GM19455 (cell line): ENCODE measurements at regions not wholly inside any gene's neighbourhood (a gene's known extent, or its start where the extent isn't known, plus 50 kb on each side); places are given as distances from the start of the nearest gene placed in this dataset.

ENCODE experiments used
- ATAC-seq: cut with Tn5 transposase; IDR thresholded peaks from one replicate; pipeline ENCODE4 v1.9.1; 2021; ENCODE audit not compliant: unreplicated experiment

GRCh38 chr14:48914921-48915320, 671.3 kb downstream of the RPS29 start:
- ATAC-seq, result no peak

DNA sequence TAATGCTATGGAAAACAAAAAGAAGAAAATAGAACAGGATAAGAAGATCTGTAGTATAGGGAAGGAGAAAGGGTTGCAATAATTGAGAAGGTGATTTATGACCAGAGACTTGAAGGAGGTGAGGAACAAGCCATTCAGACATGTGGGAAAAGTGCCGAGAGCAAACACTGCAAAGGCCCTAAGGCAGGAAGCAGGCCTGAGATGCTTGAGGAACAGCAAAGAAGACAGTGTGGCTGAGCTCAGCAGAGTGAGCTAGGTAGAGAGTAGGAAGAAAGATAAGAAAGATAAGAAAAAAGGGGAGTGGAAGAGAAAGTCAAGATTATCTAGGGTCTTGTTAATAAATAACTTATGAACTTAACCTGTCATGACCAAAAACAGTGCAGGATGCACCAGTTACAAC, 671.8 kb downstream of the RPS29 start:
- no peak for ATAC-seq

GRCh38 chr14:48900565-48900964, 685.6 kb downstream of the RPS29 start:
- ATAC-seq, result no peak

DNA sequence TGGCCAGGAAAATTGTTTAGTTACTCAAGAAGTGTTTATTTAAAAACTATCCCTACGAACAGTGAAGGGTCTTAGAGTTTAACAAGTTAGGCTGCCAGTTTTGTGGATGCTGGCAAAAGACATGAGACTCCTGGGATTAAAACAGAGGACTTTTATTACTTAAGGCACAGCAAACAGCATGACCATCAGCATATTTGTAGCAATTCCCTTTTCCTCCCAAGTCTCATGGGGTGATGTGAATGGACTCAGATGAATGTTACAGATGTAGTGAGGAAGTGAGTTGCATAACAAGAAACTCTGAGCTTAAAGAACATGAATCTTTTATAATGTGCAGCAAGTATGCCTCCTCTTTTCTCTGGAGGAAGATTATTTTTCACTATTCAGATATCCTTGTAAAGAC, 695.8 kb downstream of the RPS29 start:
- no peak for ATAC-seq

GRCh38 chr14:48876806-48877340, 709.3 kb downstream of the RPS29 start:
- ATAC-seq, result no peak

DNA sequence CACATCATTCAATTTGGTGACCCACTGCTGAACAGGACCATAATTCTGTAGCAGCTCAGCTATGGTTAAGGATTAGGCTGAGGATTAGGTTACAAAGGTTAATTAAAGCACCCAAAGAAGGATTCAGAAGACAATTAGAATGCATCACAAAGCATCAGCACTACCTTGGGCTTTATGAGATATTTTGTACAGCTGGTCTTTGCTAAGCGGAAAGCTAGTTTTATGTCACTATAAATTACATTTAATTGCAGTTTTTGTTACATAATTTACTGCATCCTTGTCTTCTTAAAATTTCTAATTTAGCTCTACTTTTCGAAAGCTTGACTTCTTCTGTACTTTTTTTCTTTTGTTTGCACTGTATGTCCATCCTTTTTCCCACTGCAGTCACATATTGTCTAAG, 711.5 kb downstream of the RPS29 start:
- no peak for ATAC-seq

DNA sequence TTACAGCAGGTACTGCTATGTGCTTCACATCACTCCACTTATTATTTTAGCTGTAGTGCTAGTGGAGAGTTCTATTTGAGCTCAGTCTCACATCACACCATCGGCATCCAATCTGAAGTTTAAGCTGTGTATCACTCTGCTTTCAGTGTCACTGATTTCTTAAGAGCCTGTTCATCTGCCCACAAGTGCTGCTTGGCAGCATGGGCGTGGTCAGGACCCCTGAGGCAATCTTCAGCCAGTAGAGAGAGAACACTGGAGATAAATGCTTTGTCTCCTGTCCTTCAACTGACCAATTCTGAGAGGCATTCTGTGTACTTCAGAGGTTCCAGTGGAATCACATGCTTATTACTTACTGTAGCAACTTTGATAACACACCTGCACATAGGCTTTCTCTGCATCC, 728.8 kb downstream of the RPS29 start:
- ATAC-seq, result no peak

GRCh38 chr14:48853159-48853558, 733.0 kb downstream of the RPS29 start:
- ATAC-seq, result no peak

GRCh38 chr14:48849741-48850322, 736.3 kb downstream of the RPS29 start:
- no peak for ATAC-seq

GRCh38 chr14:48842785-48843184, 743.4 kb downstream of the RPS29 start:
- no peak for ATAC-seq

GRCh38 chr14:48826058-48826457, 760.1 kb downstream of the RPS29 start:
- ATAC-seq, result no peak

GRCh38 chr14:48814562-48814961, 771.6 kb downstream of the RPS29 start:
- ATAC-seq, result no peak

- no peak for ATAC-seq
Measured at GRCh38 chr14:48805315-48805714, 780.9 kb downstream of the RPS29 start.

DNA sequence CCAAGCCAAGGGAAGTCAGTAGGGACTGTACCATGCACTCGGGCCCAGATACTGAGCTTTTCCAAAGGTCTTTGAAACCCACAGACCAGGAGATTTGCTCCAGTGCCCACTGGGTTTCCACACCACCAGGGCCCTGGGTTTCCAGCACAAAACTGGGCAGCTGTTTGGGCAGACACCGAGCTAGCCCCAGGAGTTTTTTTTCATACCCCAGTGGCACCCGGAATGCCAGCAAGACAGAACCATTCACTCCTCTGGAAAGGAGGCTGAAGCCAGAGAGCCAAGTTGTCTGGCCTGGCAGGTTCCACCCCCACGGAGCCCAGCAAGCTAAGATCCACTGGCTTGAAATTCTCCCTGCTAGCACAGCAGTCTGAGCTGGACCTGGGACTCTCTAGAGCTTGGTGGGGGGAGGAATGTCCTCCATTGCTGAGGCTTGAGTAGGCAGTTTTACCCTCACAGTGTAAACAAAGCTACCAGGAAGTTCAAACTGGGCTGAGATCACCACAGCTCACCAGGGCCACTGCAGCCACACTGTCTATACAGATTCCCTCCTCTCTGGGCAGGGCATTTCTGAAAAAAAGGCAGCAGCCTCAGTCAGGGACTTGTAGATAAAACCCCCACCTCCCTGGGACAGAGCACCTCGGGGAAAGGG, 793.7 kb downstream of the RPS29 start:
- ATAC-seq, result no peak

GRCh38 chr14:48788771-48789170, 797.4 kb downstream of the RPS29 start:
- ATAC-seq, result no peak

DNA sequence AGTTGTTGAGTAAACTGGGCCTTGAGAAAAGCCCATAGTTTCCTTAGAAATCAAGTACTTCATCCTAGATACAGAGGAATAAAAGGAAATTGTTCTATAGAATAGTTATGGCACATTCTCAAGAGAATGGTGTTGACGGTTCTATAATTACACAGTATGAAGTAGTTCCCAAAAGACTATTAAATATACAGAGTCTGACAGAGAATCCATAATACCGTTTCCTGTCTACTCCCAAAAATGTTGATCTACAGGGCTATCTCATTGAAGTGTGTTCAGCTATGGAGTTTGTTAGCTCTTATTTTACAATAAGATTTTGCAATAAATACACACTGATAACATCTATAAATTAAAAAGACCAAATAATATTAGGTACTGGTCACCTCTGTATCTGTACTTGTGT, 799.7 kb downstream of the RPS29 start:
- no peak for ATAC-seq

DNA sequence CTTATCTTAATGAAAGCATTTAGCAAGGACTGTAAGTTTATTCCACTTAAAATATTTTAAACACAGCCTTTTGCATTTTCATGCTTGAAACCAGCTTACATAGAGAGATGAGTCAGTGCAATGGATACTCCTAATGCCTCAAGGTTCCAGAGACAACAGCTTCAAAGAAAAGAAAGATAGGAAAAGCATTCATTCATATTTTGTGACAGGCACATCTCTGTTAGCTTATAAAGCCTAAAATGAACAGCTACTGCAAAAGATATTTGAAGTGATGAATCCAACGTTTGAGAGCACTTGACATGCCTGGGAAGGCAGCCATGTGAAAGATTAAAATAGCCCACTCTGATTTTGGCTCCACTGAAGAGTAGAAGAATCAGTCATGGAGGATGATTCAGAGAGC, 814.5 kb downstream of the RPS29 start:
- ATAC-seq, result no peak

- no peak for ATAC-seq
Measured at GRCh38 chr14:48751293-48751692, 834.9 kb downstream of the RPS29 start.

- ATAC-seq, result no peak
Measured at GRCh38 chr14:48748151-48748675, 838.0 kb downstream of the RPS29 start.

DNA sequence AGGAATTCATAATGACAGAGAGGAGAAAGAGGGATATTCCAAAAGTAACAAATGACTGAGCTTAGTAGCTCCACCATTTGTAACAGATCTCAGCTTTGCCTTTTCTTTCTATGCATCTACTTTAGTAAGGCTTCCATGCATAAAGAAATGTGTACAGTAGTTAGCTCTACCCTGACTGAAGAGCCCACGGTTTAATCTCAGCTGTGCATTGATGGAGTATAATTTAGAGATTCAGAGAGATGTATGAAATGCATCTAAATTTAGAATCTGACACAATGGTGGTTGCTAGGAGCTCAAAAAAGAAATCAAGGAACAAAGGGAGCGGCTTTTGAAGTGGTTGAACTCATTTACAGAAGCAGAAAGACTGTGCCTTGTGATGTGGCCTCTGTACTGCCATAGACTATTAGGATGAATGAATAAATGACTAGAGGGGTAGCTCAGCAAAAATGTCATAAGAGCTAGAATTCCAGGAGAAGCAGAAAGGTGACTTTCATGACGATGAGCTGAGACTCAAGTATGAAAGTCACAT, 838.6 kb downstream of the RPS29 start:
- no peak for ATAC-seq

- no peak for ATAC-seq
Measured at GRCh38 chr14:48744202-48744601, 842.0 kb downstream of the RPS29 start.

DNA sequence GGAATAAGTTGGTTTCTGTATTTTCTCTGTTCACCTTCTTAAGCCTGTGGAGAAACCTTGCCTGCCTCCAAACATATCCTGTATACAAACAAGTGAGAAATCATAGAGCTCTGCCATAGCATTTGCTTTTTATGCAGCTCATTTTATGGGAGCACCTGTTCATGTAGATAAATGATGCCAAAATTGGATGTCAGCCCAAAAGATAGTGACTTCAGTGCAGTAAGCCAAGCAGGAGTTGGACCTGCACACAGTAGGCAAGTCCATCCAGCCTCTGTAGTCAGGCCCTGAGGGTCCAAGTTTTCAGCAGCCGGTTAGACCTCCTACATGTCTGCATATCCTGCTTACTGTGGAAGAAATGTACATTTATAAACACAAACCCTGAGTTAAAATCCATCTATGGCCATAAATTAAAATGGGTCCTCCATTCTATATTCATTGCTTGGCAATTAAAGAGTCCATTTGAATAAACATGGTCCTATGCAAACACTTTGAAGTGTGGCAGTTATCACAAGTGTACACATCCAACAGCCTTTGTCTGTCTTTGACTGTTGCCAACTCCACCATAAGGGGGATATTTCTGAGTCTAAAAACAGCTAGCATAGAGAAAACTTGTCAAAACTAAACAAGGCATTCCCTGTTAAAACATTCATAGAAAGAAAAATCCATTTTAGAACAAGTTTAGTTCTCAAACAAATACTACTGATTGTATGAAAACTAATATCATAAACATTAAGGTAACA, 847.8 kb downstream of the RPS29 start:
- no peak for ATAC-seq
